HG03571 (cell line): ENCODE measurements at regions not wholly inside any gene's neighbourhood (a gene's known extent, or its start where the extent isn't known, plus 50 kb on each side); places are given as distances from the start of the nearest gene placed in this dataset.

Experiments used
- ATAC-seq: cut with Tn5 transposase; IDR thresholded peaks from one replicate; pipeline ENCODE4 v1.9.1; 2021; ENCODE audit not compliant: unreplicated experiment

DNA sequence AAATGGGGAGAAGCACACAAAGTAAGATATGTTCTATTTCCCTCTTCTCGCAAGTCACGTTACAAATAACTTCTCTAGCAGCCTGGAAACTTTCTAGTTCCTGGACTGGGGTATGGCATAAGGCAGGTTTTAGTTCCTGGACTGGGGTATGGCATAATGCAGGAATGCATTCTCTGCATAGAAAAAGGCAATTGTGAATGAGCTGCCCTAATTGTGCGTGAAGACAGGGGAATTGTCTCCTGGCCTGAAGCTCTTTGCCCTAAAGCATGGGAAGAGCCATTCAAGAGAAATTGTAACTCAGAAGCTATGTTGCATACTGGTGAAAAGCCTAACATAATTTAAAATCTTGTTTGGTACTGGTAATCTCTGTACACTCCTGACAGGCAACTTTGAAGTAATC lies 54.3 kb upstream of the CBLB start:
- no peak for ATAC-seq

DNA sequence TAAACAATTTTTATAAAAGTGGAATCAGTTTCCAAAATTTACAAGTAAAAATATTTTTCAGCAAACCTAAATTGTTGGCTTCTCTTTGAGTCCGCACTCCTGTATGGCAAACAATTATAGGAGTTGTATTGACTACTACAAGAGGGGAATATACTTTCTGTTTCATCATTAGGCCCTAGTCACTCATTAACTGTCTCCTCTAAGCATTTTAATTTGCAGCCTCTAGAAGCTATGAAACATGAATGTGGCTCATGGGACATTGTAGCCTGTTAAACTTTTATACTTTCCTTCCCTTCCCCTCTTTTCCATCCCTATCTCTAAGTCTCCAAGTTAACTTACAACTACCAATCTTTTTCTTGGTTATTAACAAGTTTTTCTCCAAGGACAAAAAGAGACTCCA lies 58.9 kb upstream of the CBLB start:
- no peak for ATAC-seq

DNA sequence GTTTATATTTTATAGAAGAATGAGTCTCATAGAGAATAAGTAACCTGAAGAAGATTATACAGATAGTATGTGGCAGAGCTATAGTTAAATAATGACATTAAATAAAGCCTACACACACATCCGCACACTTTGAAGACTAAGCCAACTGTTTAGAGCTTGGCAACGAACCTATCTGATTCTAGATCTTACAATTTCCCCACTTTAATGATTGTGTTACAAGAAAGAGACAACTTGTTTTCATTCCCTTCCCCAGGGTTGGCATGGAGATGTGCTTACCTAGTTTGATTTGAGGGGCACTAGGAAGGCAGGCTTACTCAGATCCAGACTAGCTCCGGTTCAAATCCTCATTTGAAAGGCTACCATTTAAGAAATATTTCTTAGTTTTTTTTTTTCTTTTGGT lies 61.9 kb upstream of the CBLB start:
- no peak for ATAC-seq

DNA sequence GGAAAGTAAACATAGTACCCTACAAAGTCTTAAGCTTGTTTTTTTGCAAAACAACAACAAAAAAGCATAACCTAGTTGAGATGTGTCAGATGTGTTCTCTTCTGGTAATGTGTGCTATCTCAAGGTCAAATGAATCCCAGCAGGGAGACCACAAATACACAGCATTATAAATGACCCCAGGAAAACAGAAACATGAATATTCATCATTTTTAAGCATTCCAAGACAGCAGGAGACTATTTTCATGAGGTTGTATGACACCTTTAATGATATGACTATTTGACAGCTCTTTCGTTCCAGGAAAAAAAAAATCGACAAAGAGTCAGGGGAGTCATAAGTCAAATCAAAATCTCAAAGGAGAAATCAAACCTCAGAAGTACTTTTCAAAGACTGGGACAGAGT lies 62.7 kb upstream of the CBLB start:
- no peak for ATAC-seq

DNA sequence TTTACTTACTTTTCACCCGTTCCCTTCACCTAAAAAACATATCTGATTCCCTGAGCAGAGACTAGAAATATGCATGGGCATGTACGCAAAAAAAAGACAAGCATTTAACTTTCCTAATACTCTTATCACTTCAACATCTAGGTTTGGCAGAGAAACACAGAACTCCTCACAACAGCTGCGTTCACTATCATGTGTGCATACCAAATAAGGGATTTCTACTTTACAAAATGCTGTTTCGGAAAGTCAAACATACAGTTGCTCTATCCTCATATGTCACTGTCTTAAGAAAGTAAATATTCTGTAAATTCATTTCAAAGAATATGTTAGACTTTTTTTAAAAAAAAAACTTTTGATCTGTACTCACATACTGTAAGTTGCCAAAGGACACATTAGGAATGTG lies 65.1 kb upstream of the CBLB start:
- ATAC-seq = no peak

DNA sequence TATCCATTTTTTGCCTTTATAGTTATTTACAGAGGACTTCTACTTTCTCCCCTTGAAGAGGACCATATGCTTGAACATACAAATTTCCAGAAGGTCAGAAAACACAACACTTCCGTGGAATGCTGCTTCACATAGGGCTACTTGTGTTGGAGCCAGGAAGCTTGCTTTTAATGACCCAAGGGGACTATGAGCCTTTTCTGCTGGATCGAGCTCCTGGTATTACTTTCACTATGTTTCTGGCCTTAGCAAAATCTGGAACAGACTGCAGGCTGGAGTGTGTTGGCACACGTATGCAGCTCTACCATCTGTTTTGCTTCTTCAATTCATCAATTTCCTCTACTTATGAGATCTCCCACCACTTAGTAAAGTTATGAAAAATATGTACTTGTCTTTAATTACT lies 69.3 kb upstream of the CBLB start:
- ATAC-seq = no peak

DNA sequence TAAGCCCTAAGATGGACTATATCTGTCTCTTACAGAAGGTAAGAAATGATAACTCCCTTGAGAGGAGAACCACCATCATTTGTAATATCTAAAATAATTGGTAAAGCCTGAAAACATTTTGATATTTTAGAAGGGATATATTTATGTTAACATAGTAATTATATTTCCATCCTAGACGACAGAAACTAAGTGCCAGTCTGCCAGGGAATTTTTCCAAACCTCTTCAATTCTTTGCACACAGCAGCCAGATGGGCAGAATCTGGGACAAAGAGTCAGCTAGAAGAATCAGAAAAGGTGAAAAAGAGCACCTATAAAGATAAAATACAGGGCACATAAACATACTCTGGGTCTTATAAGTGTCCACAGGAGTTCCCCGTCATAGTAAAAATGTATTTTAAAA lies 70.0 kb upstream of the CBLB start:
- no peak for ATAC-seq

DNA sequence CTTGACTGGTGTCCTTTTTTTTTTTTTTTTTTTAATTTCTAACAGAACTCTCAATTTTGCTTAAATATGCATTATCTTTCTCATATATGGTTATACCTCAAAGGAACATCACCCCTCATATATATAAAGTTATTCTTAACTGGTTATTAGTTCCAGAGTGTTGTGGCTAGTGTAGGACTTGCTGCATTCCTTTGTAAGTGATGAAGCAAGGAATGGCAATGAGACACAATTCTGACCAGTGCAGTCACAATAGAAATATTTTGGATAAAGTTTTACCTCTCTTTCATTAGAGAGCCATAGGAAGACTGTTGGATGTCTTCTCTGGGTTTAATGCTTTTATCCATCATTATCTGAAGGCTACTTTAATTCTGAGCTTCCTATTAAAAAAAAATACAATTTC lies 75.5 kb upstream of the CBLB start:
- ATAC-seq = no peak

DNA sequence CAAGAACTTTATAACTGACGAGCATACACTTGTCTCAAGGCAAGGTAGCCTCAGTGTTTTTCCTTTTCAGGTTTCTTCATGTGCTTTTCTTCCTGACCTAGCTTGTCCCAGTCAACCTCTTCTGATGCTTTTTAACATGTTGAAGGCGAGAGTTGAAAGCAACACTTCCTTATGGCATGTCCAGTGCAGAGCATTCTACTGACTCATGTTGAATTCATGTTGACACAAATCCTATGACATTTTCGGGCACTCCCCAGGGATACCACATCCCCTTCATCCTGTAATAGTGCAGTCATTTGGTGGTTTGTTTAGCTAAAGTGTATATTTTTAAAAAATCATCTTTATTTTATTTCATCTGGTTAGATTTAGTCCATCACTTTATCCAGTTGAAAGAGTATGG lies 75.9 kb upstream of the CBLB start:
- ATAC-seq = no peak

DNA sequence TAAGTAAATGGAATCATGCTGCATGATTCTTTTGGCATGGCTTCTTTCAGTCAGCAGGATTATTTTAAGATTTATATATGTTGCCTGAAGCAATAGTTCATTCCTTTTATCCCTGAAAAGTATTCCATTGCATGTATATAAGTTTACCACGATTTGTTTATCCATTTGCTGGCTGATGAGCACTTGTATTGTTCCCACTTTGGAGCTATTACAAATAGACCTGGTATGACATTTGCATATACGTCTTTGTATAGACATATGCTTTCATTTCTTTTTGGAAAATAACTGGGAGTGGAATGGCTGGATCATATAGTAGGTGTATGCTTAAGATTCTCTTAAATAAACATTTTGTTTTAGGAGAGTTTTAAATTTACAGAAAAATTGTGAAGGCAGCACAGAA lies 79.3 kb upstream of the CBLB start:
- ATAC-seq = no peak

DNA sequence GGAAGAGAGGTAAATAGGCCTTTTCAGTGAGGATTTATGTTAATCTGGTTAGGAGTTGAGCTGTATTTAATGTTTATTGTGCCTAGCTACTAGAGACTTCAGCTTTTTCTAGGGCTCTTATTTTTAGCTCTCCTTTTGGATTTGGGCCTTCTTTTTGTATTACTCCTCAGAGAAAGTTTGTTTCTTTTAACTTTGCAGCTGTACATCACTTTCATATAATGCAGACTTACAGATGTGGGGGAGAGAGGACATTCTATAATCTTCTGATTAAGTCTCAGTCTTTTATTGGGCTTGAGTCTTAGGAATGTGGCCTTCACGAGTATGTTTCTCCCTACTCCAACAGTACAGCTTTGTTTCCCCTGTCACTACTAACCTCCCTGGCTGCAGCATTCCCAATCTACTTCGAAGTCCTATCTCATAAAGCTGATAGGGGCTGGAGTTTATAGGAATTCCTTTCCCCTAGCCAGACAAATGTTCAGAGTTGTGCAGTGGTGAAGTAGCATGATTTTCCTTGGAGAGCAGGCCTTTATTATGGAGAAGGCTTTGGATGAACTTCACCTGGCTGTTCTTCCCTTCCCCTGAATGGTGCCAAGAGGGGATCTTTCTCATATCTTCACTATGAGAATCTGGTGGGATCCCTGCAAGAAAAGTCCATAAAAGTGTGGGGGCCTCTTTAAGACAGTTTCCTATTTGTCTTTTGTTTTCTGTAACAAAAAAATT lies 82.2 kb upstream of the CBLB start:
- ATAC-seq = no peak

DNA sequence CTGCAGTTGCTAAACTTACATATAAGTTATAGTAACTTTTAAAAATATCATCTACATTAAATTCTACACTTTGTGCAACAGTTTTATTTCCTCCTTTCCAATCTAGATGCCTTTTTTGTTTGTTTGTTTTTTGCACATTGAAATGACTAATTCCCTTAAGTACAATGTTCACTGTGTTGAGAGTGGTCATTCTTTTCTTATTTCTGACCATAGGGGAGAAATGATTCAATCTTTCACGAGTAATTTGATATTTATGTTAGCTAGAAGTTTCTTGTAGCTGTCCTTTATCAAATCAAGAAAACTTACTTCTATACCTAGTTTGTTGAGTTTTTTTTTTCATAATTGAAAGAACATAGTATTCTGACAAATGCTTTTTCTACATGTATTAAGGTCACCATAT lies 85.0 kb upstream of the CBLB start:
- ATAC-seq = no peak

DNA sequence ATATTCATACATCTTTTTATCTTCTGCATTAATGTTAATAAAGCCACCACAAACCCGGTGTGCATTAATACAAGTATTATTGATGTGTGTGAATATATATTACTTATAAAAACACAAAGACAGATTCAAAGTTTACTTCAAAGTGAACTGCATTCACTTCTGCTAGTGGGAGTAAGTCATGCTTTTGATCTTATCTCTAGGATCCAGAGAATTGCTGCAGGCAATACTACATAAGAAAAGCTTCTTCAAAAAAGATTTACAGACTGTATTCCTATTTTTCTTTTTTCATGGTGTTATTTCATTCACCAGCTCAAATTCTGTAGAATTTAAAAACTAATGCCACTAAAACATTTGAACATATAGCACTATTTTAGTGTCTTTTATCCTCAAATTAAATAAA lies 87.5 kb upstream of the CBLB start:
- no peak for ATAC-seq

DNA sequence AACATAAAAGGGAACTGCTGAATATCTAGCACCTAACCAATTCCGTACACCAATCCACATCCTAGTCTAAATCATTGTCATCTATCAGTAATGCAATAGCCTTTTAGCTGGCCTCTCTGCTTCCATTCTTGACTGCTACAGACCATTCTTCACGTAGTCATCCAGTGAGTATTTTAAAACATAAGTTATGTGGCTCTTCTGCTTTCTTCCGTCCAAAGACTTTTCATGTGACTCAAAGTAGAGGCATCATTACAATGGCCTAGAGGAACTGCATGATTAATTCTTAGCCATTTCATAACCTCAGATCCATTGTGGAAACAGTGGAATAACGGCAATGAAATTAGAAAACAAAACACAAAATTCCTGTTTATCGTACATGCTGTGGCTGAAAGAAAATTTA lies 88.9 kb upstream of the CBLB start:
- ATAC-seq = no peak

DNA sequence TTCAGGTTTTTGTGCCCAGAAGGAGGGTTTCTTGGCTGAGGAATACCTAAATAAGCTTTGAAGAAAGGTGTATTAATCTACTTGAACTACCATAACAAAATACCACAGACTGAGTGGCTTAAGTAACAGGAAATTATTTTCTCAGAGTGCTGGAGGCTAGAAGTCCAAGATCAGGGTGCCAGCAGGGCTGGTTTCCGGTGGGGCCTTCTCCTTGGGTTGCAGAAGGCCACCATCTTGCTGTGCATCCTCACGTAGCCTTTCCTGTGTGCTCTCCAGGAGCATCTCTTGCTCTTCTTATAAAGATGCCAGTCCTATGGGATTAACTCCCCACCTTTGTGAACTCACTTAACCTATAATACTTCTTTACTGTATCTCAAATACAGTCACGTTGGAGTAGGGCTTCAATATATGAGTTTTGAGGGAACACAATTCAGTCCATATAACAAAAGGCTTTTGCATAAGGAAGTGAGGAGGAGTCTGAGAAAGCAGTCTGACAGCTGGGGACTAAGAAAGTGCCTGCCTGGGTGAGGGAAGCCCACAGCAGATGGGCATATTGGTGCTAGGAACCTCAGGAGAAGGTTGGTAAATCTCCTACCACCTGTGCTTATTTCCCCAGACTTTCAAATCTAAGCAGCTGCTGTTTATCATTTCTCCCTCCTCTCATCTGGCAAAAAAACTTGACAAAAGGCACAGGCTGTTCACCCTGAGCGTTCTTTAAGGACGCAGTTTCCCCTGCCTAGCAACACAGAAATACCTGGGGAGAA lies 89.6 kb upstream of the CBLB start:
- no peak for ATAC-seq

DNA sequence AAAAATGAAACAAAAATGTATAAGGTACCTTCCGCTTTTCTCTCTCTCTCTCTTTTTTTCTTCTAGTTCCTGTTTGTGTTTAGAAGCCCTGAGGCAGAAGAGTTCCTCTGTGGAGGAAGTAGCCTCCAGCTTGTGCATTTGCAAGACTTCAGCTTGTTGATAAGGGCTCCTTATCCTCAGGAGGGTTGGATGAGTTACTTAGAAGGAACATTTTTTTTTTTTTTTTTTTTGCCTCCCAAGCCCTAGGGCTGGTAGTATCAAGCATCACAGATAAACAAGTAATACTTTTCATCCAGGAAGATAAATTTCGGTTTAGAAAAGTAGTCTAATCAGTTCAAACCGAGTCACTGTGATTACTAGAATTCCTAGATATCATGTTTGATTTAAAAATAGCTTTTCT lies 91.0 kb upstream of the CBLB start:
- no peak for ATAC-seq

DNA sequence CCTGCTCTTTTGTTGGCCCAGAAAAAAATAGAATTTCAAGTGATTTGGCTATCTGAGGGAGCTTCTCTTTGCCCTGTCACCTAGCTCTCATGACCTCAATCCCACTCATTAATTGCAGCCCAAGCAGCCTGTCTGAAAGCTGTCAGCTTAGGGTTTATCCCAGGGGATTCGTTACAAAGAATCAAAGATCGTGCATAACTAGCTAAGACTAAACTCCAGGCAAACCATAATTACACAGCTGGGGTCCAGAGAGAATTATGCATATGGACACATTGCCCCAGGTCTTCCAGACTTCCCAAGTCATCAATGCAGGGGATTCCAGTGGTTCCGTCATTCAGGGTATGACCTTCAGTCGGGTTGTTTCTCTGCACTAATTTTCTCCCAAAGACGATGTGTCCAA lies 91.6 kb upstream of the CBLB start:
- ATAC-seq = no peak

DNA sequence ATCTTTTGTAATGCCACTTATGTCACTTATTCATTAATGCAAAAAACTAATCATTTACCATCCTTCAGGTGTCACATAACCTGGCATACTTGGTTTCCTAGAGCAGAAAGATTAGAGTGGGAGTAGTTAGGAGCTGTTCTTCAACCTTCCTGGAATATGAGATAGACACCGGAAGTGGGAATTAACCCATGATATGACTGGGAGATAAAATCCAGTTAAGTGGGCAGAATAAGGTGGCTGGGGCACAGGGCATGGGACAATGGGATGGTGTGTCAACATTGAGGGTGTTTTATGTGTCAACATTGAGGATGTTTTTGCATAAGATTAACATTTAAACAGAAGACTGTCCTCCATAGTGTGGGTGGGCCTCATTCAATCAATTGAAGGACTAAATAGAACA lies 94.3 kb upstream of the CBLB start:
- no peak for ATAC-seq

DNA sequence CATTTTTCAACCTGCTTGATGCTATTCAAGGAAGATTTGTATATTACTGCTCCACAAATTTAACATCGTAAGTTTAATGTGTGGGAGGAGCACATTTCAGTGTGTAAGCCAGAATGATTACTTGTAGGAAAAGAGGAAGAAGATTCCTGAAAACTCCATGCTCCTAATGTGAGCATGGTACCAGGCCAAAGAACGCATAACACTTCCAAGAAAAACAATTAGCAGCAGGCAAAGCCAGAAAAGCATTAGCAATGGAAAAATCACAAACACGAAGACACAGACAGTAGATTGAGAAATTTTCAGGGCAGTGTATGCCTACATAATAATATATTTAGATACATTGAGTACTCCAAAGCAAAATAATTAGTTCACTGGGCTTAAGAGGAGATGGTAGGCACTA lies 96.6 kb upstream of the CBLB start:
- ATAC-seq = no peak

DNA sequence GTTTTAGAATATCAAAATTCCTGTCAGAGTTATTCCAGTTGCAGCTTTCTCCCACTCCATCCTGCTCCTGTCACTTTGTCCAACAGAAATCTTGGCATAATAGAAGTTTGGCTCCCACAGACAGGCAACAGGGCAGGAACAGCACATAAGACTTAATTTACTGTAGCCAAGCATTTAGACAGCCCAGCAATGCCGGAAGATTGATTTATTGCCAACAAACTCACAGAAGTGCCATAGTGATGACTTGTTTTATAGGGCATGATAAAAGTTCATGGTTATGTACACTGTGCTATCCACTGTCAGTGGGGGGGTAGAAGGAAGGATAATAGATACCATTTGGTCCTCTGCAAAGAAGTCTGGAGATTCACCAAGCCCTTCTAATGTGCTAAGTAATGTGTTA lies 98.3 kb upstream of the CBLB start:
- ATAC-seq = no peak

DNA sequence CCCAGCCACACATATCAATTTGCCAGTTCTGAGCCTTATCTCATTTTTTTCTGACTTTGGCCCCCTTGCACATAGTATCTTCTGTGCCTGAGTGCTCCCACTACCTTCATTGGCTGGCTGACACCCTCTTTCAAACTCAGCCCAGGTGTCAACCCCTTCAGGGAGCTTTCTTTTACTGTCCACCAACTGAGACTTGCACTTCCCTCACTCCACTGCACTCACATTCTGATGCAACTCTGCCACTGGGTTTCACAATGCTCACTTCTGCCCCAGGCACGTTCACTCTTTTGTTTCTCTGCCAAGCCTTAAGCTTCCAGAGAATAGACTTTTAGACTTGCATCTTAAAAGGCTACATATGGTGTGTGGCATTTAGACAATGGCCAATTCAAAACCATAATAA lies 101.5 kb upstream of the CBLB start:
- ATAC-seq = no peak

DNA sequence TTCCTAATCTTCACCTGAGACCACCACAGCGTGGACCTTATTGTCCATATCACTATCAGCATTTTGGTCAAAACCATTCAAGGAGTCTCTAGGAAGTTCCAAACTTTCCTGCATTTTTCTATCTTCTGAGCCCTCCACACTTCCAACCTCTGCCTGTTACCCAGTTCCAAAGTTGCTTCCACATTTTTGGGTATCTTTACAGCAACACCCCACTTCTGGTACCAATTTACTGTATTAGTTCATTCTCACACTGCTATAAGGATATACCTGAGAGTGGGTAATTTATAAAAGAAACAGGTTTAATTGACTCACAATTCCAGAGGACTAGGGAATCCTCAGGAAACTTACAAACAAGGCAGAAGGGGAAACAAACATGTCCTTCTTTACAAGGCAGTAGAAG lies 103.3 kb upstream of the CBLB start:
- ATAC-seq = no peak

DNA sequence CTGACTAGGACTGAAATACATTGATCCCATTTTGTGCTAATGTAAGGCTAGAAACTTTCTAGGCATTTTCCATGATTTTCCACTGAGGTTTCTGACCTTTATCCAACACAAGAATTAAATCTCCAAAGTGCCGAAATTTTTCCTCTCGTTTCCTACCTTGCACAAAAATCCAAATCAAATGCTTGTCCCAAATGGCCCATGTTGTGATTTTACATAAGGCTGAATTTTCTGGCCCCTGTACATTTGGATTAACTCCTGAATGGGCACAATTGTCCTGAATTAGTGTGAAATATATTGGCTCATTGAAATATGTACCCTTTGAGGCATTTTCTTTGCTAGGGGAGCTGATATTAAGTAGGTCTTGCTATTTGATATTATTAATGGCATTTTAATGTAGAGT lies 105.6 kb upstream of the CBLB start:
- ATAC-seq = no peak
